Endothelial cell of umbilical vein (primary cell): ENCODE measurements at regions not wholly inside any gene's neighbourhood (a gene's known extent, or its start where the extent isn't known, plus 50 kb on each side); places are given as distances from the start of the nearest gene placed in this dataset.

Experiments used
- BruUV-seq: library from RNA; stranded (reverse); fragments of 400-500 nt; replicated peaks from 2 replicates; lab custom pipeline; 2021; lab: Mats Ljungman, UMichigan
- CTCF ChIA-PET: fragments of 300-600, 350-600 bp; sonication (Branson Sonifier 250); formaldehyde crosslinking; loops from one replicate; lab custom pipeline; 2021; ENCODE audit warnings: antibody characterized with exemption, inconsistent platforms; lab: Charles Lee
- POLR2A ChIA-PET: fragments of 300-600, 350-600 bp; sonication (Branson Sonifier 250); formaldehyde crosslinking; loops from one replicate; lab custom pipeline; 2021; ENCODE audit warnings: antibody characterized with exemption, inconsistent platforms; lab: Charles Lee
- DNase-seq: peaks from one replicate; pipeline ENCODE4 v3.0.0-alpha.2; 2011; ENCODE audit warnings: low read depth, low spot score
- FAIRE-seq: peaks from 2 replicates; lab custom pipeline; 2011; peaks lifted over from hg19 to GRCh38; lab: Jason Lieb, UNC
- H2AFZ ChIP-seq: 2 replicates; pipeline ENCODE4 v1.6.0; 2012; ENCODE audit warnings: low read depth, low read length, control low read depth, inconsistent platforms
- H3K27ac ChIP-seq: 2 replicates; pipeline ENCODE4 v1.5.1; 2011; ENCODE audit warnings: low read depth, mild to moderate bottlenecking, control low read depth, low read length, moderate library complexity; ENCODE audit not compliant: insufficient read depth
- H3K27me3 ChIP-seq, 2 experiments: 2 replicates each; pipeline versions ENCODE4 v1.6.0 to v1.6.1; 2011; ENCODE audit warnings: low read length in 2 of 2, mixed read lengths in 1 of 2; ENCODE audit not compliant: control insufficient read depth in 2 of 2, insufficient read depth in 2 of 2
- H3K36me3 ChIP-seq, 2 experiments: 2 replicates in 1 of 2; 3 replicates in 1 of 2; pipeline ENCODE4 v1.5.1; 2011; ENCODE audit warnings: low read length in 2 of 2, mild to moderate bottlenecking in 1 of 2, moderate library complexity in 1 of 2; ENCODE audit not compliant: control insufficient read depth in 2 of 2, insufficient read depth in 2 of 2; ENCODE audit errors: extremely low read depth in 1 of 2
- H3K4me1 ChIP-seq: 3 replicates; pipeline ENCODE4 v1.5.1; 2011; ENCODE audit warnings: mild to moderate bottlenecking, low read length; ENCODE audit not compliant: control insufficient read depth, insufficient read depth; ENCODE audit errors: extremely low read depth
- H3K4me2 ChIP-seq: 2 replicates; pipeline ENCODE4 v1.6.1; 2011; ENCODE audit warnings: low read length, control low read depth, mixed read lengths; ENCODE audit not compliant: insufficient read depth
- H3K4me3 ChIP-seq, 3 experiments: fragments of 200-600 bp in 1 of 3; sonication (generic), shearing (Covaris generic) in 1 of 3; replicated peaks in 1 of 3; 2 replicates each; pipeline ENCODE4 v1.5.1; 2011 to 2016; ENCODE audit warnings: control low read depth in 3 of 3, low read length in 3 of 3, mild to moderate bottlenecking in 2 of 3, inconsistent platforms in 1 of 3, low read depth in 1 of 3, moderate library complexity in 1 of 3; ENCODE audit not compliant: insufficient read depth in 1 of 3
- H3K79me2 ChIP-seq: 2 replicates; pipeline ENCODE4 v1.6.0; 2012; ENCODE audit warnings: low read length, inconsistent platforms; ENCODE audit not compliant: control insufficient read depth, insufficient read depth
- H3K9ac ChIP-seq: replicated peaks from 2 replicates; pipeline ENCODE3; 2011; ENCODE audit warnings: low read length, control low read depth; ENCODE audit not compliant: insufficient read depth; ENCODE audit errors: extremely low read depth
- H3K9me1 ChIP-seq: replicated peaks from 3 replicates; pipeline ENCODE4 v1.6.0; 2011; ENCODE audit warnings: mild to moderate bottlenecking, low read length; ENCODE audit not compliant: control insufficient read depth, insufficient read depth; ENCODE audit errors: extremely low read depth
- H3K9me3 ChIP-seq: replicated peaks from 2 replicates; pipeline ENCODE4 v1.5.1; 2012; ENCODE audit warnings: low read length, inconsistent platforms; ENCODE audit not compliant: control insufficient read depth, insufficient read depth
- H4K20me1 ChIP-seq: replicated peaks from 2 replicates; pipeline ENCODE3; 2011; ENCODE audit warnings: mild to moderate bottlenecking, low read length; ENCODE audit not compliant: control insufficient read depth, insufficient read depth; ENCODE audit errors: extremely low read depth
- EZH2 ChIP-seq: IDR thresholded peaks from 2 replicates; pipeline ENCODE4 v1.6.1; 2012; ENCODE audit warnings: borderline replicate concordance, low read depth, mild to moderate bottlenecking, moderate library complexity, low read length, inconsistent platforms; ENCODE audit not compliant: severe bottlenecking
- FOS ChIP-seq: IDR thresholded peaks from 2 replicates; pipeline ENCODE4 v1.6.1; 2011; ENCODE audit warnings: mild to moderate bottlenecking, low read length, moderate library complexity, borderline replicate concordance; ENCODE audit not compliant: insufficient read depth
- GATA2 ChIP-seq: IDR thresholded peaks from 2 replicates; pipeline ENCODE4 v1.7.0; 2011; ENCODE audit warnings: low read depth, mild to moderate bottlenecking, moderate library complexity, mixed read lengths, low read length; ENCODE audit not compliant: insufficient read length, insufficient read depth
- JUN ChIP-seq: IDR thresholded peaks from 2 replicates; pipeline ENCODE4 v1.6.1; 2011; ENCODE audit warnings: borderline replicate concordance, low read depth; ENCODE audit not compliant: insufficient read length, insufficient read depth
- MYC ChIP-seq: IDR thresholded peaks from one replicate; pipeline ENCODE4 v1.6.1; 2011; ENCODE audit warnings: mild to moderate bottlenecking, low read depth, low read length
- POLR2A ChIP-seq: IDR thresholded peaks from 2 replicates; pipeline ENCODE4 v1.6.1; 2012; ENCODE audit warnings: low read depth, mild to moderate bottlenecking, control low read depth, low read length
- POLR2AphosphoS5 ChIP-seq: IDR thresholded peaks from 2 replicates; pipeline ENCODE4 v1.6.1; 2012; ENCODE audit warnings: low read depth, mild to moderate bottlenecking, control low read depth, low read length, moderate library complexity; ENCODE audit not compliant: insufficient read depth
- dilution Hi-C: fragments of 300-500 bp; cut with MboI; formaldehyde crosslinking; loops from one replicate; pipeline ENCODE4 v1.15.0; 2019; ENCODE audit warnings: low sequenced_read_pairs; ENCODE audit not compliant: extremely low pct_ligation_motif_present
- intact Hi-C: fragments of 100-400 bp; cut with micrococcal nuclease; formaldehyde crosslinking; loops from one replicate; pipeline ENCODE4 v1.10.0; 2022
- TF ChIP-seq, protein P1 (sequence below), 2 donors: IDR thresholded peaks; 1 replicate in 1 of 2; 2 replicates in 1 of 2; pipeline ENCODE4 v1.5.1; 2011; ENCODE audit warnings: low read length in 2 of 2, mild to moderate bottlenecking in 2 of 2, moderate library complexity in 2 of 2, control low read depth in 1 of 2, inconsistent platforms in 1 of 2, low read depth in 1 of 2; ENCODE audit not compliant: insufficient read depth in 1 of 2; ENCODE audit errors: extremely low read depth in 1 of 2
- TF ChIP-seq, protein P2 (sequence below): IDR thresholded peaks from 2 replicates; pipeline ENCODE4 v1.6.1; 2011; ENCODE audit not compliant: insufficient read depth, insufficient read length

DNA sequence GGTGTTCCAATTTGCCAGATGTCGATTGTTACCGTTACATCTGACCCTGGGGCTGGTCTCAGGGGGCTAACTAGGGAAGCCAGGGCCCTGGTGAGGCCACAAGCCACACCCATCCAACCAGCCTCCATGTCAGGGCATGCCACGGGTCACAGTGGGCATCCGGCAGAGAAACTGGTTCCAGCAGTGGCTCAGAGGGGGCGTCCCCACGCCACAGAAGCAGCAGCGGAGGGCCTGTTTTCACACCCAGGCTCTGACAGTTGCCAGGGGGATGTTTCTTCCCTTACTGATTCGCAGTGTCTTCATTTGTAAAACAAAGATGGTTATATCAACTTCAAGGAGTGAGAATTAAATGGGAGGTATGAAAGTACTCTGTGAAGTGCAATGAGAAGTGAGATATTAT is 75.0 kb upstream of the COX20 start:
- POLR2A ChIA-PET = no interaction called here
- CTCF ChIA-PET = interaction anchor here (0.9 kb wide), 1 partner anchor 9 kb away, joined by 3 read pairs; no protein-coding TSS in a partner anchor
- no peaks in the 10 kb centered on the region for H4K20me1 ChIP-seq
- intact Hi-C loops = no loop called here
- H3K27me3 ChIP-seq = no peaks in the 10 kb centered on the region
- no peak overlapping the region for H3K4me3 ChIP-seq
- no peak overlapping the region for H3K4me2 ChIP-seq
- H3K9me1 ChIP-seq = no peaks in the 10 kb centered on the region
- DNase-seq (no peak), FAIRE-seq (no peak)
- no peaks in the 10 kb centered on the region for H3K4me1 ChIP-seq
- H3K79me2 ChIP-seq = no peaks in the 10 kb centered on the region
- no TSS peak for BruUV-seq
- no peaks in the 10 kb centered on the region for H3K36me3 ChIP-seq
- H3K9ac ChIP-seq = no peak overlapping the region
- TF ChIP-seq EZH2 (no peak), JUN (no peak), FOS (no peak), POLR2AphosphoS5 (no peak), POLR2A (no peak), GATA2 (no peak), MYC (no peak)
- TF ChIP-seq, protein P1, sequence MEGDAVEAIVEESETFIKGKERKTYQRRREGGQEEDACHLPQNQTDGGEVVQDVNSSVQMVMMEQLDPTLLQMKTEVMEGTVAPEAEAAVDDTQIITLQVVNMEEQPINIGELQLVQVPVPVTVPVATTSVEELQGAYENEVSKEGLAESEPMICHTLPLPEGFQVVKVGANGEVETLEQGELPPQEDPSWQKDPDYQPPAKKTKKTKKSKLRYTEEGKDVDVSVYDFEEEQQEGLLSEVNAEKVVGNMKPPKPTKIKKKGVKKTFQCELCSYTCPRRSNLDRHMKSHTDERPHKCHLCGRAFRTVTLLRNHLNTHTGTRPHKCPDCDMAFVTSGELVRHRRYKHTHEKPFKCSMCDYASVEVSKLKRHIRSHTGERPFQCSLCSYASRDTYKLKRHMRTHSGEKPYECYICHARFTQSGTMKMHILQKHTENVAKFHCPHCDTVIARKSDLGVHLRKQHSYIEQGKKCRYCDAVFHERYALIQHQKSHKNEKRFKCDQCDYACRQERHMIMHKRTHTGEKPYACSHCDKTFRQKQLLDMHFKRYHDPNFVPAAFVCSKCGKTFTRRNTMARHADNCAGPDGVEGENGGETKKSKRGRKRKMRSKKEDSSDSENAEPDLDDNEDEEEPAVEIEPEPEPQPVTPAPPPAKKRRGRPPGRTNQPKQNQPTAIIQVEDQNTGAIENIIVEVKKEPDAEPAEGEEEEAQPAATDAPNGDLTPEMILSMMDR (IDR thresholded peaks at IDR 0.05; ENCODE audit: extremely low read depth in 1 of 2, insufficient read depth in 1 of 2, low read depth in 1 of 2, low read length in 2 of 2) = no peak
- TF ChIP-seq, protein P2, sequence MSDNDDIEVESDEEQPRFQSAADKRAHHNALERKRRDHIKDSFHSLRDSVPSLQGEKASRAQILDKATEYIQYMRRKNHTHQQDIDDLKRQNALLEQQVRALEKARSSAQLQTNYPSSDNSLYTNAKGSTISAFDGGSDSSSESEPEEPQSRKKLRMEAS = no peak
- H2AFZ ChIP-seq = no peak overlapping the region
- no peaks in the 10 kb centered on the region for H3K9me3 ChIP-seq
- H3K27ac ChIP-seq = no peak overlapping the region
- dilution Hi-C loops = no loop called here
